Stomach (tissue), 8 donors: ENCODE measurements at regions not wholly inside any gene's neighbourhood (a gene's known extent, or its start where the extent isn't known, plus 50 kb on each side); places are given as distances from the start of the nearest gene placed in this dataset.

Source experiments
- DNase-seq, 2 donors: peaks; one replicate each; pipeline versions ENCODE4 v3.0.0 to v3.0.0-alpha.2; 2013 to 2019
- H3K27ac ChIP-seq, 5 donors: fragments of 200-600 bp in 4 of 5; sonication (generic) in 4 of 5; one replicate each; pipeline ENCODE4 v1.5.1; 2013 to 2019; ENCODE audit warnings: mild to moderate bottlenecking in 1 of 5, moderate library complexity in 1 of 5
- H3K27me3 ChIP-seq, 3 donors: fragments of 200-600 bp; sonication (generic); one replicate each; pipeline ENCODE4 v1.5.1; 2017 to 2019; ENCODE audit warnings: mixed run types in 1 of 3
- H3K36me3 ChIP-seq, 4 donors: fragments of 200-600 bp; sonication (generic); 1 replicate in 3 of 4; 2 replicates in 1 of 4; pipeline ENCODE4 v1.5.1; 2016 to 2019
- H3K4me1 ChIP-seq, 4 donors: fragments of 200-600 bp; sonication (generic); one replicate each; pipeline ENCODE4 v1.5.1; 2016 to 2019
- H3K4me3 ChIP-seq, 4 donors: fragments of 200-600 bp; sonication (generic) in 3 of 4; one replicate each; pipeline ENCODE4 v1.5.1; 2016 to 2019; ENCODE audit warnings: mild to moderate bottlenecking in 1 of 4
- H3K9me3 ChIP-seq, 4 donors: fragments of 200-600 bp; sonication (generic); one replicate each; pipeline ENCODE4 v1.5.1; 2016 to 2019
- CTCF ChIP-seq, 7 experiments: fragments of 450-650 bp in 4 of 7; fragments of 200-600 bp in 3 of 7; sonication (generic) in 3 of 7; IDR thresholded peaks; one replicate each; pipeline ENCODE4 v1.5.1; 2016 to 2019; ENCODE audit warnings: antibody characterized with exemption in 7 of 7, control low read depth in 2 of 7, mild to moderate bottlenecking in 1 of 7
- EP300 ChIP-seq: sonication (generic); formaldehyde crosslinking; IDR thresholded peaks from one replicate; pipeline ENCODE4 v1.6.1; 2017; ENCODE audit warnings: antibody characterized with exemption
- POLR2A ChIP-seq, 4 donors: fragments of 450-650 bp; IDR thresholded peaks; one replicate each; pipeline ENCODE4 v1.6.1; 2016; ENCODE audit warnings: antibody characterized with exemption in 4 of 4, control low read depth in 2 of 4, mild to moderate bottlenecking in 1 of 4, moderate library complexity in 1 of 4
- POLR2AphosphoS5 ChIP-seq, 3 donors: sonication (generic); formaldehyde crosslinking; IDR thresholded peaks; one replicate each; pipeline ENCODE4 v1.6.1; 2016; ENCODE audit warnings: antibody characterized with exemption in 3 of 3
- WGBS, 5 donors: extraction: QIAGEN DNeasy Blood & Tissue Kit in 3 of 5; methylation state at CpG; one replicate each; pipeline versions ENCODE4 v1.1.5 to v1.1.7; 2013 to 2018; 5-methylcytosine and 5-hydroxymethylcytosine counted together
- intact Hi-C: fragments of 100-400 bp; cut with DNase I; formaldehyde crosslinking; loops from one replicate; pipeline ENCODE4 v1.15.1; 2023; ENCODE audit warnings: low total_unique reads
- donor health status: healthy with polysubstance abuse.
- donor health status: Bipolar disorder and iron deficiency.
- donor health status: healthy.

GRCh38 chr13:78712831-78713230 is 53.9 kb upstream of the OBI1 start:
- WGBS, 5 donors, result 47 to 66% (median 59%) methylated on average over 4 of the region's 4 CpGs
- DNase-seq, result no peak
- intact Hi-C loops, result no loop called here
- no peaks in the 10 kb centered on the region for H3K4me1 ChIP-seq
- H3K9me3 ChIP-seq, result no peaks in the 10 kb centered on the region
- H3K27ac ChIP-seq, result no peak overlapping the region
- H3K36me3 ChIP-seq, result no peaks in the 10 kb centered on the region
- TF ChIP-seq POLR2AphosphoS5 (IDR thresholded peaks at IDR 0.05) (no peak), POLR2A (IDR thresholded peaks at IDR 0.05) (no peak), CTCF (IDR thresholded peaks at IDR 0.05) (no peak), EP300 (no peak)
- H3K27me3 ChIP-seq, result no peaks in the 10 kb centered on the region
- H3K4me3 ChIP-seq, result no peak overlapping the region

GRCh38 chr13:78709028-78709427 is 50.1 kb upstream of the OBI1 start:
- Histone ChIP-seq H3K9me3 (no peaks in the 10 kb centered on the region), H3K4me1 (no peaks in the 10 kb centered on the region), H3K36me3 (no peaks in the 10 kb centered on the region), H3K27ac (no peak overlapping the region), H3K27me3 (no peaks in the 10 kb centered on the region), H3K4me3 (no peak overlapping the region)
- no peak for DNase-seq
- no peak for TF ChIP-seq EP300
- no peak for TF ChIP-seq POLR2A (IDR thresholded peaks at IDR 0.05)
- TF ChIP-seq CTCF (IDR thresholded peaks at IDR 0.05), result no peak
- TF ChIP-seq POLR2AphosphoS5 (IDR thresholded peaks at IDR 0.05), result no peak
- 86 to 98% (median 95%) methylated on average over 1 of the region's 1 CpG for WGBS, 5 donors
- intact Hi-C loops, result no loop called here
